ENCODE measurements at regions not wholly inside any gene's neighbourhood (a gene's known extent, or its start where the extent isn't known, plus 50 kb on each side); places are given as distances from the start of the nearest gene placed in this dataset.

GRCh38 chr4:43999669-44000068, 448.9 kb downstream of the KCTD8 start:
- Histone ChIP-seq H3K4me1 (ENCODE audit: control insufficient read depth in 1 of 2, insufficient read depth in 2 of 2, low read length in 2 of 2) (no peaks in the 10 kb centered on the region), H3K27me3 (ENCODE audit: control insufficient read depth in 1 of 2, insufficient read depth in 2 of 2, low read length in 1 of 2) (no peaks in the 10 kb centered on the region), H3K36me3 (ENCODE audit: control insufficient read depth in 1 of 2, insufficient read depth in 2 of 2, low read length in 1 of 2) (no peaks in the 10 kb centered on the region), H3K9me3 (ENCODE audit: control insufficient read depth, low read length) (no peaks in the 10 kb centered on the region), H3K4me3 (ENCODE audit: low read length in 2 of 2) (no peak overlapping the region), H3K27ac (ENCODE audit: low read depth in 1 of 2, low read length in 2 of 2) (no peak overlapping the region)
- no peak for DNase-seq
- WGBS, 2 donors, result 73 to 80% methylated on average over 1 of the region's 1 CpG
- intact Hi-C loops (cut with DNase I), result no loop called here
- no peak for ATAC-seq (ENCODE audit: low FRiP score)

GRCh38 chr4:44002368-44002767, 446.2 kb downstream of the KCTD8 start:
- no peaks in the 10 kb centered on the region for H3K27me3 ChIP-seq (ENCODE audit: control insufficient read depth in 1 of 2, insufficient read depth in 2 of 2, low read length in 1 of 2)
- H3K4me3 ChIP-seq (ENCODE audit: low read length in 2 of 2), result no peak overlapping the region
- no peaks in the 10 kb centered on the region for H3K9me3 ChIP-seq (ENCODE audit: control insufficient read depth, low read length)
- no peaks in the 10 kb centered on the region for H3K4me1 ChIP-seq (ENCODE audit: control insufficient read depth in 1 of 2, insufficient read depth in 2 of 2, low read length in 2 of 2)
- no peak for ATAC-seq (ENCODE audit: low FRiP score)
- H3K36me3 ChIP-seq (ENCODE audit: control insufficient read depth in 1 of 2, insufficient read depth in 2 of 2, low read length in 1 of 2), result no peaks in the 10 kb centered on the region
- intact Hi-C loops (cut with DNase I), result no loop called here
- 70 to 75% methylated on average over 5 of the region's 5 CpGs for WGBS, 2 donors
- no peak overlapping the region for H3K27ac ChIP-seq (ENCODE audit: low read depth in 1 of 2, low read length in 2 of 2)
- DNase-seq, result no peak

- ATAC-seq (ENCODE audit: low FRiP score), result no peak
- H3K27ac ChIP-seq (ENCODE audit: low read depth in 1 of 2, low read length in 2 of 2), result no peak overlapping the region
- H3K27me3 ChIP-seq (ENCODE audit: control insufficient read depth in 1 of 2, insufficient read depth in 2 of 2, low read length in 1 of 2), result no peaks in the 10 kb centered on the region
- no peaks in the 10 kb centered on the region for H3K36me3 ChIP-seq (ENCODE audit: control insufficient read depth in 1 of 2, insufficient read depth in 2 of 2, low read length in 1 of 2)
- WGBS, 2 donors, result 87 to 90% methylated on average over 11 to 18 of the region's 18 CpGs
- no peaks in the 10 kb centered on the region for H3K9me3 ChIP-seq (ENCODE audit: control insufficient read depth, low read length)
- DNase-seq, result no peak
- H3K4me1 ChIP-seq (ENCODE audit: control insufficient read depth in 1 of 2, insufficient read depth in 2 of 2, low read length in 2 of 2), result no peaks in the 10 kb centered on the region
- intact Hi-C loops (cut with DNase I), result no loop called here
- H3K4me3 ChIP-seq (ENCODE audit: low read length in 2 of 2), result no peak overlapping the region
Observed at GRCh38 chr4:44016570-44017421, 431.8 kb downstream of the KCTD8 start.

- H3K27ac ChIP-seq (ENCODE audit: low read depth in 1 of 2, low read length in 2 of 2), result no peak overlapping the region
- intact Hi-C loops (cut with DNase I), result no loop called here
- no peak overlapping the region for H3K4me3 ChIP-seq (ENCODE audit: low read length in 2 of 2)
- DNase-seq, result no peak
- no peaks in the 10 kb centered on the region for H3K4me1 ChIP-seq (ENCODE audit: control insufficient read depth in 1 of 2, insufficient read depth in 2 of 2, low read length in 2 of 2)
- no peaks in the 10 kb centered on the region for H3K9me3 ChIP-seq (ENCODE audit: control insufficient read depth, low read length)
- no peak for ATAC-seq (ENCODE audit: low FRiP score)
- no peaks in the 10 kb centered on the region for H3K27me3 ChIP-seq (ENCODE audit: control insufficient read depth in 1 of 2, insufficient read depth in 2 of 2, low read length in 1 of 2)
- no peaks in the 10 kb centered on the region for H3K36me3 ChIP-seq (ENCODE audit: control insufficient read depth in 1 of 2, insufficient read depth in 2 of 2, low read length in 1 of 2)
- 91 to 96% methylated on average over 3 of the region's 3 CpGs for WGBS, 2 donors
Observed at GRCh38 chr4:44017422-44017739, 431.2 kb downstream of the KCTD8 start.

- DNase-seq (no peak), ATAC-seq (ENCODE audit: low FRiP score) (no peak)
- Histone ChIP-seq H3K36me3 (ENCODE audit: control insufficient read depth in 1 of 2, insufficient read depth in 2 of 2, low read length in 1 of 2) (no peaks in the 10 kb centered on the region), H3K27me3 (ENCODE audit: control insufficient read depth in 1 of 2, insufficient read depth in 2 of 2, low read length in 1 of 2) (no peaks in the 10 kb centered on the region), H3K4me3 (ENCODE audit: low read length in 2 of 2) (no peak overlapping the region), H3K9me3 (ENCODE audit: control insufficient read depth, low read length) (no peaks in the 10 kb centered on the region), H3K4me1 (ENCODE audit: control insufficient read depth in 1 of 2, insufficient read depth in 2 of 2, low read length in 2 of 2) (no peaks in the 10 kb centered on the region), H3K27ac (ENCODE audit: low read depth in 1 of 2, low read length in 2 of 2) (no peak overlapping the region)
- intact Hi-C loops (cut with DNase I), result no loop called here
- 10 to 17% methylated on average over 1 of the region's 1 CpG for WGBS, 2 donors
Observed at GRCh38 chr4:44019721-44020120, 428.9 kb downstream of the KCTD8 start.

- WGBS, 2 donors, result 57 to 64% methylated on average over 3 of the region's 3 CpGs
- ATAC-seq (ENCODE audit: low FRiP score), result no peak
Observed at GRCh38 chr4:44025376-44026020, 423.1 kb downstream of the KCTD8 start.

GRCh38 chr4:44038811-44039210, 409.8 kb downstream of the KCTD8 start:
- ATAC-seq (ENCODE audit: low FRiP score), result no peak
- Histone ChIP-seq H3K4me1 (ENCODE audit: control insufficient read depth in 1 of 2, insufficient read depth in 2 of 2, low read length in 2 of 2) (no peaks in the 10 kb centered on the region), H3K4me3 (ENCODE audit: low read length in 2 of 2) (no peak overlapping the region), H3K27me3 (ENCODE audit: control insufficient read depth in 1 of 2, insufficient read depth in 2 of 2, low read length in 1 of 2) (no peaks in the 10 kb centered on the region), H3K9me3 (ENCODE audit: control insufficient read depth, low read length) (no peaks in the 10 kb centered on the region), H3K36me3 (ENCODE audit: control insufficient read depth in 1 of 2, insufficient read depth in 2 of 2, low read length in 1 of 2) (no peaks in the 10 kb centered on the region), H3K27ac (ENCODE audit: low read depth in 1 of 2, low read length in 2 of 2) (no peak overlapping the region)
- WGBS, 2 donors, result 72 to 74% methylated on average over 2 of the region's 2 CpGs
- no peak for DNase-seq
- intact Hi-C loops (cut with DNase I), result no loop called here

More at GRCh38 chr4:44025376-44026020, 423.1 kb downstream of the KCTD8 start:
- Histone ChIP-seq H3K36me3 (ENCODE audit: control insufficient read depth in 1 of 2, insufficient read depth in 2 of 2, low read length in 1 of 2) (no peaks in the 10 kb centered on the region), H3K4me1 (ENCODE audit: control insufficient read depth in 1 of 2, insufficient read depth in 2 of 2, low read length in 2 of 2) (no peaks in the 10 kb centered on the region), H3K4me3 (ENCODE audit: low read length in 2 of 2) (no peak overlapping the region), H3K9me3 (ENCODE audit: control insufficient read depth, low read length) (no peaks in the 10 kb centered on the region), H3K27me3 (ENCODE audit: control insufficient read depth in 1 of 2, insufficient read depth in 2 of 2, low read length in 1 of 2) (no peaks in the 10 kb centered on the region), H3K27ac (ENCODE audit: low read depth in 1 of 2, low read length in 2 of 2) (no peak overlapping the region)
- intact Hi-C loops (cut with DNase I), result no loop called here
- DNase-seq, result no peak

GRCh38 chr4:44046491-44046890, 402.1 kb downstream of the KCTD8 start:
- WGBS, 2 donors, result 69 to 72% methylated on average over 4 of the region's 4 CpGs

GRCh38 chr4:44056721-44057151, 391.9 kb downstream of the KCTD8 start:
- Histone ChIP-seq H3K36me3 (ENCODE audit: control insufficient read depth in 1 of 2, insufficient read depth in 2 of 2, low read length in 1 of 2) (no peaks in the 10 kb centered on the region), H3K27me3 (ENCODE audit: control insufficient read depth in 1 of 2, insufficient read depth in 2 of 2, low read length in 1 of 2) (no peaks in the 10 kb centered on the region), H3K4me3 (ENCODE audit: low read length in 2 of 2) (no peak overlapping the region), H3K4me1 (ENCODE audit: control insufficient read depth in 1 of 2, insufficient read depth in 2 of 2, low read length in 2 of 2) (no peaks in the 10 kb centered on the region), H3K27ac (ENCODE audit: low read depth in 1 of 2, low read length in 2 of 2) (no peak overlapping the region), H3K9me3 (ENCODE audit: control insufficient read depth, low read length) (no peaks in the 10 kb centered on the region)
- WGBS, 2 donors, result 38 to 40% methylated on average over 6 of the region's 6 CpGs
- no peak for DNase-seq
- intact Hi-C loops (cut with DNase I), result no loop called here
- no peak for ATAC-seq (ENCODE audit: low FRiP score)

More at GRCh38 chr4:44046491-44046890, 402.1 kb downstream of the KCTD8 start:
- H3K4me3 ChIP-seq (ENCODE audit: low read length in 2 of 2), result no peak overlapping the region
- no peaks in the 10 kb centered on the region for H3K36me3 ChIP-seq (ENCODE audit: control insufficient read depth in 1 of 2, insufficient read depth in 2 of 2, low read length in 1 of 2)
- H3K27ac ChIP-seq (ENCODE audit: low read depth in 1 of 2, low read length in 2 of 2), result no peak overlapping the region
- intact Hi-C loops (cut with DNase I), result no loop called here
- no peak for ATAC-seq (ENCODE audit: low FRiP score)
- DNase-seq, result no peak
- no peaks in the 10 kb centered on the region for H3K4me1 ChIP-seq (ENCODE audit: control insufficient read depth in 1 of 2, insufficient read depth in 2 of 2, low read length in 2 of 2)
- H3K27me3 ChIP-seq (ENCODE audit: control insufficient read depth in 1 of 2, insufficient read depth in 2 of 2, low read length in 1 of 2), result no peaks in the 10 kb centered on the region
- H3K9me3 ChIP-seq (ENCODE audit: control insufficient read depth, low read length), result peaks cover 2% of the 10 kb centered on the region

Measured in aorta (tissue), 5 donors.